H1 (cell line): ENCODE measurements at regions not wholly inside any gene's neighbourhood (a gene's known extent, or its start where the extent isn't known, plus 50 kb on each side); places are given as distances from the start of the nearest gene placed in this dataset.

Source experiments
- CTCF ChIA-PET: fragments of 300-600 bp; sonication (Branson Sonifier 250); formaldehyde crosslinking; loops from one replicate; lab custom pipeline; 2021; ENCODE audit not compliant: partially characterized antibody; lab: Charles Lee
- POLR2A ChIA-PET: fragments of 300-600 bp; sonication (Branson Sonifier 250); formaldehyde crosslinking; loops from one replicate; lab custom pipeline; 2021; ENCODE audit warnings: inconsistent platforms; ENCODE audit not compliant: partially characterized antibody; lab: Charles Lee
- DNase-seq, 2 experiments: peaks; one replicate each; pipeline versions ENCODE4 v3.0.0 to v3.0.0-alpha.2; 2010 to 2022; ENCODE audit warnings: low spot score in 2 of 2, low read depth in 1 of 2, mixed read lengths in 1 of 2
- FAIRE-seq: peaks from 2 replicates; lab custom pipeline; 2011; peaks lifted over from hg19 to GRCh38; lab: Jason Lieb, UNC
- H2AFZ ChIP-seq: 2 replicates; pipeline ENCODE4 v1.8.1; 2012; ENCODE audit warnings: low read length, inconsistent platforms
- H2AK5ac ChIP-seq: 2 replicates; pipeline ENCODE4 v1.6.1; 2013; ENCODE audit warnings: low read depth, low read length
- H2BK120ac ChIP-seq: replicated peaks from 2 replicates; pipeline ENCODE3; 2013; ENCODE audit warnings: low read depth, low read length, inconsistent platforms
- H2BK12ac ChIP-seq: 2 replicates; pipeline ENCODE4 v1.6.1; 2013; ENCODE audit warnings: low read depth, low read length
- H2BK15ac ChIP-seq: 2 replicates; pipeline ENCODE4 v1.6.1; 2013; ENCODE audit warnings: low read length
- H2BK20ac ChIP-seq: 2 replicates; pipeline ENCODE4 v1.6.1; 2013; ENCODE audit warnings: low read length
- H2BK5ac ChIP-seq: 2 replicates; pipeline ENCODE4 v1.6.1; 2013; ENCODE audit warnings: low read depth, low read length
- H3K14ac ChIP-seq: 2 replicates; pipeline ENCODE4 v1.6.1; 2013; ENCODE audit warnings: inconsistent platforms; ENCODE audit not compliant: insufficient read length
- H3K18ac ChIP-seq: 2 replicates; pipeline ENCODE4 v1.6.1; 2013; ENCODE audit warnings: low read length; ENCODE audit errors: extremely low read depth
- H3K23ac ChIP-seq: 2 replicates; pipeline ENCODE4 v1.6.1; 2013; ENCODE audit warnings: inconsistent platforms; ENCODE audit not compliant: insufficient read length
- H3K23me2 ChIP-seq: 2 replicates; pipeline ENCODE4 v1.6.1; 2013; ENCODE audit warnings: low read depth, low read length
- H3K27ac ChIP-seq: 2 replicates; pipeline ENCODE4 v1.6.1; 2011; ENCODE audit warnings: low read depth, low read length, inconsistent platforms
- H3K27me3 ChIP-seq, 4 experiments: replicated peaks in 1 of 4; 1 replicate in 1 of 4; 2 replicates in 3 of 4; pipeline versions ENCODE4 v1.6.1 to v1.8.1; 2011 to 2013; ENCODE audit warnings: low read length in 3 of 4, mild to moderate bottlenecking in 3 of 4, inconsistent platforms in 2 of 4, mixed read lengths in 2 of 4, moderate library complexity in 1 of 4; ENCODE audit not compliant: control insufficient read depth in 3 of 4, insufficient read depth in 3 of 4; ENCODE audit errors: extremely low read depth in 1 of 4
- H3K36me3 ChIP-seq, 4 experiments: 2 replicates each; pipeline versions ENCODE4 v1.6.1 to v1.8.1; 2011 to 2013; ENCODE audit warnings: mild to moderate bottlenecking in 4 of 4, low read length in 3 of 4, moderate library complexity in 2 of 4, control low read depth in 1 of 4, inconsistent platforms in 1 of 4; ENCODE audit not compliant: insufficient read depth in 4 of 4, control insufficient read depth in 2 of 4
- H3K4ac ChIP-seq: replicated peaks from 2 replicates; pipeline ENCODE3; 2013; ENCODE audit warnings: low read length, low read depth, mixed read lengths, inconsistent platforms; ENCODE audit not compliant: insufficient read length
- H3K4me1 ChIP-seq, 4 experiments: replicated peaks in 1 of 4; 1 replicate in 1 of 4; 2 replicates in 3 of 4; pipeline versions ENCODE4 v1.6.1 to v1.8.1; 2011 to 2013; ENCODE audit warnings: low read length in 3 of 4, inconsistent platforms in 2 of 4, mixed read lengths in 1 of 4; ENCODE audit not compliant: insufficient read depth in 4 of 4, control insufficient read depth in 3 of 4
- H3K4me2 ChIP-seq, 2 experiments: 2 replicates each; pipeline versions ENCODE4 v1.6.1 to v1.8.1; 2011 to 2013; ENCODE audit warnings: low read depth in 2 of 2, low read length in 2 of 2, control low read depth in 1 of 2, inconsistent platforms in 1 of 2, mild to moderate bottlenecking in 1 of 2; ENCODE audit not compliant: insufficient read depth in 1 of 2
- H3K4me3 ChIP-seq, 4 experiments: fragments of 200-600, 300-600 bp in 1 of 4; sonication (generic), shearing (Covaris generic), sonication (Bioruptor Twin) in 1 of 4; 2 replicates each; pipeline versions ENCODE4 v1.5.1 to v1.8.1; 2011 to 2016; ENCODE audit warnings: low read length in 4 of 4, low read depth in 3 of 4, control low read depth in 2 of 4, inconsistent platforms in 2 of 4, mild to moderate bottlenecking in 2 of 4, mixed read lengths in 1 of 4, moderate library complexity in 1 of 4; ENCODE audit not compliant: insufficient read depth in 2 of 4; ENCODE audit errors: extremely low read depth in 1 of 4
- H3K56ac ChIP-seq: replicated peaks from 2 replicates; pipeline ENCODE3; 2013; ENCODE audit warnings: low read depth, mild to moderate bottlenecking, mixed read lengths, low read length, inconsistent platforms; ENCODE audit not compliant: insufficient read length
- H3K79me1 ChIP-seq: 2 replicates; pipeline ENCODE4 v1.6.1; 2013; ENCODE audit warnings: low read depth, low read length, control low read depth
- H3K79me2 ChIP-seq, 2 experiments: 2 replicates each; pipeline versions ENCODE4 v1.6.1 to v1.8.1; 2012 to 2013; ENCODE audit warnings: low read length in 2 of 2, mild to moderate bottlenecking in 2 of 2, inconsistent platforms in 1 of 2; ENCODE audit not compliant: insufficient read depth in 2 of 2, control insufficient read depth in 1 of 2
- H3K9ac ChIP-seq, 4 experiments: replicated peaks in 1 of 4; 1 replicate in 1 of 4; 2 replicates in 3 of 4; pipeline versions ENCODE4 v1.6.1 to v1.8.1; 2011 to 2013; ENCODE audit warnings: low read depth in 3 of 4, low read length in 3 of 4, control low read depth in 2 of 4, mild to moderate bottlenecking in 2 of 4, moderate library complexity in 2 of 4, inconsistent platforms in 1 of 4; ENCODE audit errors: extremely low read depth in 1 of 4
- H3K9me3 ChIP-seq, 2 experiments: 2 replicates each; pipeline versions ENCODE4 v1.6.1 to v1.8.1; 2012 to 2013; ENCODE audit warnings: mild to moderate bottlenecking in 2 of 2, moderate library complexity in 2 of 2, control low read depth in 1 of 2, inconsistent platforms in 1 of 2, low read depth in 1 of 2, low read length in 1 of 2, mixed read lengths in 1 of 2; ENCODE audit not compliant: insufficient read depth in 2 of 2
- H4K20me1 ChIP-seq, 2 experiments: replicated peaks in 1 of 2; 2 replicates each; pipeline versions ENCODE3 to v1.8.1; 2011 to 2013; ENCODE audit warnings: inconsistent platforms in 2 of 2, low read length in 2 of 2, mild to moderate bottlenecking in 1 of 2; ENCODE audit not compliant: insufficient read depth in 2 of 2, control insufficient read depth in 1 of 2
- H4K5ac ChIP-seq: 2 replicates; pipeline ENCODE4 v1.6.1; 2013; ENCODE audit warnings: low read length, low read depth, mixed read lengths, inconsistent platforms; ENCODE audit not compliant: insufficient read length
- H4K8ac ChIP-seq: 2 replicates; pipeline ENCODE4 v1.8.0; 2013; ENCODE audit warnings: mild to moderate bottlenecking, moderate library complexity, low read length, inconsistent platforms; ENCODE audit not compliant: insufficient read depth; ENCODE audit errors: extremely low read depth
- H4K91ac ChIP-seq: replicated peaks from 2 replicates; pipeline ENCODE3; 2013; ENCODE audit warnings: low read length, mixed read lengths, inconsistent platforms; ENCODE audit not compliant: insufficient read length
- ASH2L ChIP-seq: fragments of 200-600, 300-600 bp; sonication (generic); IDR thresholded peaks from one replicate; pipeline ENCODE4 v1.7.1; 2017; ENCODE audit warnings: low read length
- BCL11A ChIP-seq, 2 experiments: IDR thresholded peaks; one replicate each; pipeline ENCODE4 v1.6.1; 2011; ENCODE audit warnings: low read depth in 2 of 2, low read length in 2 of 2, mild to moderate bottlenecking in 2 of 2
- CEBPB ChIP-seq: IDR thresholded peaks from 2 replicates; pipeline ENCODE4 v1.6.1; 2012; ENCODE audit warnings: low read depth, low read length
- EZH2 ChIP-seq: fragments of 200-600 bp; sonication (generic); IDR thresholded peaks from 2 replicates; pipeline ENCODE4 v1.7.1; 2012; ENCODE audit warnings: low read depth, mild to moderate bottlenecking, moderate library complexity, low read length, inconsistent platforms; ENCODE audit not compliant: severe bottlenecking
- HDAC2 ChIP-seq, 2 experiments: fragments of 300-600 bp in 1 of 2; sonication (generic) in 1 of 2; IDR thresholded peaks; 2 replicates each; pipeline ENCODE4 v1.6.1; 2011 to 2012; ENCODE audit warnings: low read depth in 2 of 2, low read length in 2 of 2, mild to moderate bottlenecking in 2 of 2, moderate library complexity in 2 of 2, borderline replicate concordance in 1 of 2, inconsistent platforms in 1 of 2
- HDAC6 ChIP-seq: IDR thresholded peaks from one replicate; pipeline ENCODE4 v1.7.1; 2012; ENCODE audit warnings: low read depth, mild to moderate bottlenecking, inconsistent platforms, low read length, moderate library complexity
- JUN ChIP-seq: IDR thresholded peaks from 2 replicates; pipeline ENCODE4 v1.6.1; 2011; ENCODE audit warnings: low read depth, mild to moderate bottlenecking, improper control_type of control experiment, low read length
- KDM5A ChIP-seq: fragments of 200-600 bp; IDR thresholded peaks from 2 replicates; pipeline ENCODE4 v1.7.1; 2012; ENCODE audit warnings: mild to moderate bottlenecking, low read length, inconsistent platforms, mixed read lengths
- RAD21 ChIP-seq, 2 experiments: IDR thresholded peaks in 1 of 2; conservative IDR thresholded peaks in 1 of 2; 2 replicates each; pipeline ENCODE4 v1.6.1; 2011; ENCODE audit warnings: low read depth in 2 of 2, low read length in 2 of 2, improper control_type of control experiment in 1 of 2, inconsistent platforms in 1 of 2, mild to moderate bottlenecking in 1 of 2, moderate library complexity in 1 of 2
- RXRA ChIP-seq: IDR thresholded peaks from 2 replicates; pipeline ENCODE4 v1.6.1; 2011; ENCODE audit warnings: low read depth, mild to moderate bottlenecking, low read length, moderate library complexity; ENCODE audit not compliant: insufficient read depth
- SIX5 ChIP-seq: IDR thresholded peaks from 2 replicates; pipeline ENCODE4 v1.6.1; 2011; ENCODE audit warnings: mild to moderate bottlenecking, low read depth, low read length
- TBP ChIP-seq: IDR thresholded peaks from 2 replicates; pipeline ENCODE4 v1.6.1; 2011; ENCODE audit warnings: low read depth, low read length, improper control_type of control experiment
- USF2 ChIP-seq: IDR thresholded peaks from 2 replicates; pipeline ENCODE4 v1.6.1; 2011; ENCODE audit warnings: low read length, improper control_type of control experiment
- WGBS, 2 experiments: shearing (Covaris generic) in 1 of 2; methylation state at CpG; one replicate each; pipeline versions ENCODE4 v1.1.6 to v1.1.7; 2013 to 2015; ENCODE audit warnings: low lambda C conversion rate in 2 of 2, mixed read lengths in 2 of 2, inconsistent platforms in 1 of 2, low coverage in 1 of 2, missing lambda C conversion rate in 1 of 2; ENCODE audit not compliant: insufficient replicate concordance in 2 of 2, insufficient coverage in 1 of 2, insufficient read length in 1 of 2; ENCODE audit errors: extremely low coverage in 1 of 2, missing lambda C conversion rate in 1 of 2; 5-methylcytosine and 5-hydroxymethylcytosine counted together

GRCh38 chr5:125100342-125100741, 353.9 kb upstream of the ZNF608 start:
- Histone ChIP-seq H3K27me3 (no peaks in the 10 kb centered on the region), H4K20me1 (no peaks in the 10 kb centered on the region), H3K18ac (no peak overlapping the region), H3K4me3 (no peak overlapping the region), H3K36me3 (no peaks in the 10 kb centered on the region; a peak in 1 of 8 replicates), H2AK5ac (no peak overlapping the region), H2BK12ac (no peak overlapping the region), H2BK20ac (peak overlapping the region; percentile 82; the same call in 1 of the 2 replicates), H2AFZ (no peak overlapping the region), H3K9ac (no peak overlapping the region), H3K56ac (no peak overlapping the region), H3K4me2 (no peak overlapping the region), H4K8ac (no peak overlapping the region), H3K79me1 (no peaks in the 10 kb centered on the region), H4K5ac (no peak overlapping the region), H3K4me1 (peaks cover 0 to 3% (median 0%) of the 10 kb centered on the region in 4 experiments; a peak in 1 of 7 replicates), H2BK15ac (no peak overlapping the region), H3K14ac (no peak overlapping the region), H3K4ac (no peak overlapping the region), H3K23ac (no peak overlapping the region), H3K9me3 (0 out of 4 replicates have a peak, but pooled peaks cover 3 to 5% of the 10 kb centered on the region in 2 experiments), H4K91ac (no peak overlapping the region), H2BK5ac (no peak overlapping the region), H3K27ac (no peak overlapping the region), H3K79me2 (no peaks in the 10 kb centered on the region), H2BK120ac (no peak overlapping the region), H3K23me2 (no peaks in the 10 kb centered on the region)
- WGBS, 2 experiments = 87% methylated on average over 1 of the region's 1 CpG; no CpG with 5 or more reads in 1 of the 2 experiments
- DNase-seq (no peak), FAIRE-seq (no peak)
- ChIA-PET POLR2A (no interaction called here), CTCF (no interaction called here)
- TF ChIP-seq TBP = no peak
- TF ChIP-seq JUN = no peak
- TF ChIP-seq BCL11A (IDR thresholded peaks at IDR 0.05; ENCODE audit: low read depth in 2 of 2, low read length in 2 of 2) = no peak
- no peak for TF ChIP-seq KDM5A
- no peak for TF ChIP-seq HDAC6
- no peak for TF ChIP-seq EZH2
- TF ChIP-seq SIX5 = no peak
- no peak for TF ChIP-seq USF2
- no peak for TF ChIP-seq RAD21 (IDR thresholded peaks at IDR 0.05 in 1 of 2, conservative IDR thresholded peaks at IDR 0.05 in 1 of 2; ENCODE audit: low read depth in 2 of 2, low read length in 2 of 2)
- TF ChIP-seq RXRA = no peak
- TF ChIP-seq HDAC2 (IDR thresholded peaks at IDR 0.05; ENCODE audit: borderline replicate concordance in 1 of 2, low read depth in 2 of 2, low read length in 2 of 2) = no peak
- TF ChIP-seq CEBPB = no peak
- TF ChIP-seq ASH2L = no peak
